B cell (primary cell): ENCODE measurements at regions not wholly inside any gene's neighbourhood (a gene's known extent, or its start where the extent isn't known, plus 50 kb on each side); places are given as distances from the start of the nearest gene placed in this dataset.

Experiments used
- ATAC-seq: fragments of 200-7000 bp; cut with Tn5 transposase; one replicate; pipeline ENCODE4 v1.10.0; 2021; ENCODE audit warnings: low read depth, mild to moderate bottlenecking, moderate number of reproducible peaks, moderate library complexity
- CTCF ChIA-PET: fragments of 350-600 bp; sonication (Branson Sonifier 250); formaldehyde crosslinking; loops from one replicate; lab custom pipeline; 2021; ENCODE audit warnings: antibody characterized with exemption, inconsistent platforms; lab: Charles Lee
- POLR2A ChIA-PET: fragments of 350-600 bp; sonication (Branson Sonifier 250); formaldehyde crosslinking; loops from one replicate; lab custom pipeline; 2021; ENCODE audit warnings: antibody characterized with exemption; lab: Charles Lee
- DNase-seq: peaks from one replicate; pipeline ENCODE4 v3.0.0; 2013
- H2AFZ ChIP-seq: 2 replicates; pipeline ENCODE4 v1.6.1; 2012; ENCODE audit warnings: mild to moderate bottlenecking, low read depth, low read length; ENCODE audit not compliant: insufficient read depth, poor library complexity, severe bottlenecking
- H3K27ac ChIP-seq, 2 donors: 1 replicate in 1 of 2; 2 replicates in 1 of 2; pipeline ENCODE4 v1.5.1; 2012 to 2013; ENCODE audit warnings: low read length in 2 of 2, mild to moderate bottlenecking in 2 of 2, moderate library complexity in 1 of 2
- H3K27me3 ChIP-seq, 4 experiments: fragments of 200-600 bp in 1 of 4; sonication (generic) in 1 of 4; replicated peaks in 1 of 4; 1 replicate in 2 of 4; 2 replicates in 2 of 4; pipeline versions ENCODE4 v1.6.1 to v1.7.0; 2013 to 2016; ENCODE audit warnings: low read length in 3 of 4, mild to moderate bottlenecking in 2 of 4, mixed read lengths in 1 of 4, moderate library complexity in 1 of 4; ENCODE audit not compliant: insufficient read depth in 4 of 4, control insufficient read depth in 3 of 4; ENCODE audit errors: control extremely low read depth in 1 of 4
- H3K36me3 ChIP-seq, 2 experiments: replicated peaks in 1 of 2; 1 replicate in 1 of 2; 2 replicates in 1 of 2; pipeline versions ENCODE4 v1.6.1 to v1.7.1; 2013; ENCODE audit warnings: low read length in 1 of 2; ENCODE audit not compliant: insufficient read depth in 2 of 2, control insufficient read depth in 1 of 2; ENCODE audit errors: control extremely low read depth in 1 of 2, extremely low read depth in 1 of 2
- H3K4me1 ChIP-seq, 2 donors: fragments of 200-600 bp in 1 of 2; sonication (generic) in 1 of 2; 1 replicate in 1 of 2; 2 replicates in 1 of 2; pipeline versions ENCODE4 v1.5.1 to v1.6.1; 2013 to 2017; ENCODE audit warnings: low read length in 2 of 2; ENCODE audit not compliant: control insufficient read depth in 2 of 2, insufficient read depth in 2 of 2
- H3K4me2 ChIP-seq: replicated peaks from 2 replicates; pipeline ENCODE3; 2012; ENCODE audit warnings: mild to moderate bottlenecking, low read depth, low read length; ENCODE audit not compliant: poor library complexity, severe bottlenecking
- H3K4me3 ChIP-seq, 5 experiments: fragments of 200-600 bp in 1 of 5; sonication (generic) in 1 of 5; 1 replicate in 3 of 5; 2 replicates in 2 of 5; pipeline versions ENCODE4 v1.5.1 to v1.7.0; 2011 to 2016; ENCODE audit warnings: low read length in 4 of 5, mild to moderate bottlenecking in 4 of 5, low read depth in 2 of 5, control low read depth in 1 of 5, moderate library complexity in 1 of 5; ENCODE audit not compliant: insufficient read depth in 1 of 5; ENCODE audit errors: control extremely low read depth in 1 of 5, extremely low read depth in 1 of 5
- H3K79me2 ChIP-seq: fragments of 200-600 bp; sonication (generic); one replicate; pipeline ENCODE4 v1.6.0; 2016; ENCODE audit warnings: low read length; ENCODE audit not compliant: control insufficient read depth, insufficient read depth
- H3K9ac ChIP-seq: fragments of 200-600 bp; sonication (generic); 2 replicates; pipeline ENCODE4 v1.6.1; 2017; ENCODE audit warnings: mild to moderate bottlenecking, low read length, moderate library complexity
- H3K9me3 ChIP-seq, 3 donors: one replicate each; pipeline versions ENCODE4 v1.6.1 to v1.7.1; 2013; ENCODE audit warnings: low read length in 2 of 3; ENCODE audit not compliant: control insufficient read depth in 2 of 3, insufficient read depth in 1 of 3; ENCODE audit errors: control extremely low read depth in 1 of 3
- H4K20me1 ChIP-seq: 2 replicates; pipeline ENCODE4 v1.6.0; 2012; ENCODE audit warnings: mild to moderate bottlenecking, low read length; ENCODE audit not compliant: insufficient read depth, control insufficient read depth, poor library complexity, severe bottlenecking
- H3K27ac Mint-ChIP-seq: one replicate; pipeline ENCODE4 v1.8.0; 2021; ENCODE audit warnings: mixed read lengths
- H3K27me3 Mint-ChIP-seq: one replicate; pipeline ENCODE4 v1.8.0; 2021; ENCODE audit warnings: mixed read lengths
- H3K4me1 Mint-ChIP-seq: one replicate; pipeline ENCODE4 v1.8.0; 2021; ENCODE audit warnings: mixed read lengths
- H3K4me3 Mint-ChIP-seq: one replicate; pipeline ENCODE4 v1.8.0; 2021; ENCODE audit warnings: mixed read lengths
- H3K9me3 Mint-ChIP-seq: one replicate; pipeline ENCODE4 v1.8.0; 2022; ENCODE audit warnings: mixed read lengths; ENCODE audit not compliant: insufficient read depth
- EZH2 ChIP-seq: IDR thresholded peaks from 2 replicates; pipeline ENCODE4 v1.6.1; 2012; ENCODE audit warnings: borderline replicate concordance, low read depth, mild to moderate bottlenecking, moderate library complexity, low read length; ENCODE audit not compliant: insufficient read depth, poor library complexity, severe bottlenecking
- WGBS: methylation state at CpG from one replicate; pipeline ENCODE4 v1.1.5; 2013; ENCODE audit warnings: missing lambda C conversion rate; ENCODE audit not compliant: insufficient coverage; 5-methylcytosine and 5-hydroxymethylcytosine counted together
- intact Hi-C: fragments of 100-400 bp; cut with micrococcal nuclease; formaldehyde crosslinking; loops from one replicate; pipeline ENCODE4 v1.10.0; 2022
- TF ChIP-seq, protein P1 (sequence below): fragments of 200-600 bp; IDR thresholded peaks from one replicate; pipeline ENCODE4 v1.8.0; 2022; ENCODE audit warnings: antibody characterized with exemption, mild to moderate bottlenecking

DNA sequence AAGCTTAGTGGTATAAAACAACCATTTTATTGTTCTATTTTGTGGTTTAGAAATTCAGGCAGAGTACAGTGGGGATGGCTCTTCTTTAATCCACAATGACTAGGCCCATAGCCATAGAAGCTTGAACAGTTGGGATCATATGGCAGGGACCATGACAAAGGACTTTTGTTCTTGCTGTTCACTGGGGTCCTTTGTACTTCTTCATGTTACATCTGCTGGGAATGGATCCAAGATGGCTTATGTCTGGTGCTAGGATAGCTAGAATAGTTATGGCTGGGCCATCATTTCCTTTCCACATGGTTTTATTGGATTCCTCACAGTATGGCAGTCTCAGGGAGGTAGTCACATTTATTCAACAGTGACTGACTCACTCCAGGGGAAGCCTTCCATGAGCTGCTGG lies 427.9 kb upstream of the AGTR1 start:
- Histone ChIP-seq H3K9me3 (no peaks in the 10 kb centered on the region), H3K36me3 (no peaks in the 10 kb centered on the region), H3K4me3 (no peak overlapping the region), H3K4me1 (no peaks in the 10 kb centered on the region), H3K27ac (no peak overlapping the region), H2AFZ (no peak overlapping the region), H3K4me2 (no peak overlapping the region), H3K9ac (no peak overlapping the region), H3K27me3 (no peaks in the 10 kb centered on the region), H4K20me1 (no peaks in the 10 kb centered on the region), H3K79me2 (no peaks in the 10 kb centered on the region)
- CTCF ChIA-PET = no interaction called here
- intact Hi-C loops = no loop called here
- no peak overlapping the region for H3K4me3 Mint-ChIP-seq
- DNase-seq (no peak), ATAC-seq (no peak)
- POLR2A ChIA-PET = no interaction called here
- no peaks in the 10 kb centered on the region for H3K4me1 Mint-ChIP-seq
- H3K27ac Mint-ChIP-seq = no peak overlapping the region
- H3K9me3 Mint-ChIP-seq = no peaks in the 10 kb centered on the region
- TF ChIP-seq, protein P1, sequence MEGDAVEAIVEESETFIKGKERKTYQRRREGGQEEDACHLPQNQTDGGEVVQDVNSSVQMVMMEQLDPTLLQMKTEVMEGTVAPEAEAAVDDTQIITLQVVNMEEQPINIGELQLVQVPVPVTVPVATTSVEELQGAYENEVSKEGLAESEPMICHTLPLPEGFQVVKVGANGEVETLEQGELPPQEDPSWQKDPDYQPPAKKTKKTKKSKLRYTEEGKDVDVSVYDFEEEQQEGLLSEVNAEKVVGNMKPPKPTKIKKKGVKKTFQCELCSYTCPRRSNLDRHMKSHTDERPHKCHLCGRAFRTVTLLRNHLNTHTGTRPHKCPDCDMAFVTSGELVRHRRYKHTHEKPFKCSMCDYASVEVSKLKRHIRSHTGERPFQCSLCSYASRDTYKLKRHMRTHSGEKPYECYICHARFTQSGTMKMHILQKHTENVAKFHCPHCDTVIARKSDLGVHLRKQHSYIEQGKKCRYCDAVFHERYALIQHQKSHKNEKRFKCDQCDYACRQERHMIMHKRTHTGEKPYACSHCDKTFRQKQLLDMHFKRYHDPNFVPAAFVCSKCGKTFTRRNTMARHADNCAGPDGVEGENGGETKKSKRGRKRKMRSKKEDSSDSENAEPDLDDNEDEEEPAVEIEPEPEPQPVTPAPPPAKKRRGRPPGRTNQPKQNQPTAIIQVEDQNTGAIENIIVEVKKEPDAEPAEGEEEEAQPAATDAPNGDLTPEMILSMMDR = no peak
- TF ChIP-seq EZH2 = no peak
- H3K27me3 Mint-ChIP-seq = no peaks in the 10 kb centered on the region

DNA sequence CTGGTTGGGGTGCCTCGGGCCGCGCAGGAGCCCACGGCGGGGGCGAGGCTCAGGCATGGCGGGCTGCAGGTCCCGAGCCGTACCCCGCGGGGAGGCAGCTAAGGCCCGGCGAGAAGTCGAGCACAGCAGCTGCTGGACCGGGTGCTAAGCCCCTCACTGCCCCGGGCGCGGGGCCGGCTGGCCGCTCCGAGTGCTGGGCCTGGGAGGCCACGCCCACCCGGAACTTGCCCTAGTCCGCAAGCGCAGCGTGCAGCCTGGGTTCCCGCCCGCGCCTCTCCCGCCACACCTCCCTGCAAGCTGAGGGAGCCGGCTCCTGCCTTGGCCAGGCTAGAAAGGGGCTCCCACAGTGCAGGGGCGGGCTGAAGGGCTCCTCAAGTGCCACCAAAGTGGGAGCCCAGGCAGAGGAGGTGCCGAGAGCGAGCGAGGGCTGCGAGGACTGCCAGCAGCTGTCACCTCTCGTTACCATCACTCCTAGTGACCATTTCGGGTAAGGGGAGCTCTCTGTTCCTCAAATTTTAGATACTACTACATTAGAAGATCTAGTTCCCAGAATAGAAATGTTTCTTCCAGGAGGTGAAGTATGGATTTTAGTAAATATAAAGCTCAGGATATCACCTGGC lies 417.0 kb upstream of the AGTR1 start:
- 95% methylated on average over 32 of the region's 38 CpGs for WGBS
- no peaks in the 10 kb centered on the region for H3K4me1 Mint-ChIP-seq
- Histone ChIP-seq H3K36me3 (no peaks in the 10 kb centered on the region), H3K9me3 (peaks cover 0 to 6% (median 1%) of the 10 kb centered on the region in 3 donors), H3K9ac (no peak overlapping the region), H2AFZ (no peak overlapping the region), H3K4me1 (no peaks in the 10 kb centered on the region), H3K4me3 (no peak overlapping the region), H3K79me2 (no peaks in the 10 kb centered on the region), H3K27me3 (no peaks in the 10 kb centered on the region), H3K4me2 (no peak overlapping the region), H4K20me1 (no peaks in the 10 kb centered on the region), H3K27ac (no peak overlapping the region)
- no peak overlapping the region for H3K4me3 Mint-ChIP-seq
- no peaks in the 10 kb centered on the region for H3K9me3 Mint-ChIP-seq
- no peaks in the 10 kb centered on the region for H3K27me3 Mint-ChIP-seq
- intact Hi-C loops = no loop called here
- POLR2A ChIA-PET = no interaction called here
- ATAC-seq (no peak), DNase-seq (no peak)
- TF ChIP-seq, protein P1 = no peak
- no peak for TF ChIP-seq EZH2
- H3K27ac Mint-ChIP-seq = no peak overlapping the region
- CTCF ChIA-PET = no interaction called here
